ENCODE measurements at regions not wholly inside any gene's neighbourhood (a gene's known extent, or its start where the extent isn't known, plus 50 kb on each side); places are given as distances from the start of the nearest gene placed in this dataset.

GRCh38 chr4:26248647-26249046, 72.2 kb upstream of the RBPJ start:
- H3K9ac ChIP-seq (ENCODE audit: insufficient read depth, low read length, poor library complexity, severe bottlenecking) = no peak overlapping the region
- Mint-ChIP-seq H3K4me3 (no peak overlapping the region), H3K27ac (no peak overlapping the region), H3K4me1 (peaks cover 4% of the 10 kb centered on the region), H3K36me3 (no peaks in the 10 kb centered on the region), H3K9me3 (peaks cover 0 to 3% (median 0%) of the 10 kb centered on the region in 7 donors), H3K27me3 (ENCODE audit: low read depth in 3 of 3) (peaks cover 0 to 2% (median 1%) of the 10 kb centered on the region in 3 donors)
- no peak overlapping the region for H3K4me3 ChIP-seq (replicated peaks in 1 of 3; ENCODE audit: low read depth in 2 of 3, low read length in 3 of 3)
- no peaks in the 10 kb centered on the region for H3K27me3 ChIP-seq (ENCODE audit: control insufficient read depth in 2 of 2, insufficient read depth in 2 of 2, low read length in 2 of 2)
- no peak for DNase-seq
- H3K4me2 ChIP-seq (replicated peaks; ENCODE audit: extremely low read depth, low read length, poor library complexity, severe bottlenecking) = no peak overlapping the region
- intact Hi-C loops (cut with micrococcal nuclease) = no loop called here
- H3K36me3 ChIP-seq (replicated peaks in 1 of 2; ENCODE audit: control insufficient read depth in 1 of 2, insufficient read depth in 2 of 2, low read length in 2 of 2) = no peaks in the 10 kb centered on the region
- peaks cover 0 to 5% of the 10 kb centered on the region in 2 donors for H3K4me1 ChIP-seq (ENCODE audit: control insufficient read depth in 1 of 2, insufficient read depth in 2 of 2, low read length in 2 of 2)
- no peaks in the 10 kb centered on the region for H3K79me2 ChIP-seq (ENCODE audit: insufficient read depth, low read length)
- H2AFZ ChIP-seq (ENCODE audit: insufficient read depth, low read depth, low read length, poor library complexity, severe bottlenecking) = no peak overlapping the region
- H3K9me3 ChIP-seq (replicated peaks in 1 of 2; ENCODE audit: control insufficient read depth in 1 of 2, insufficient read depth in 1 of 2, low read length in 2 of 2) = no peaks in the 10 kb centered on the region
- H4K20me1 ChIP-seq (ENCODE audit: insufficient read depth, low read length) = no peaks in the 10 kb centered on the region
- no peak overlapping the region for H3K27ac ChIP-seq (ENCODE audit: low read depth in 1 of 2, low read length in 2 of 2)
- no peak for TF ChIP-seq CTCF (IDR thresholded peaks at IDR 0.05)

DNA sequence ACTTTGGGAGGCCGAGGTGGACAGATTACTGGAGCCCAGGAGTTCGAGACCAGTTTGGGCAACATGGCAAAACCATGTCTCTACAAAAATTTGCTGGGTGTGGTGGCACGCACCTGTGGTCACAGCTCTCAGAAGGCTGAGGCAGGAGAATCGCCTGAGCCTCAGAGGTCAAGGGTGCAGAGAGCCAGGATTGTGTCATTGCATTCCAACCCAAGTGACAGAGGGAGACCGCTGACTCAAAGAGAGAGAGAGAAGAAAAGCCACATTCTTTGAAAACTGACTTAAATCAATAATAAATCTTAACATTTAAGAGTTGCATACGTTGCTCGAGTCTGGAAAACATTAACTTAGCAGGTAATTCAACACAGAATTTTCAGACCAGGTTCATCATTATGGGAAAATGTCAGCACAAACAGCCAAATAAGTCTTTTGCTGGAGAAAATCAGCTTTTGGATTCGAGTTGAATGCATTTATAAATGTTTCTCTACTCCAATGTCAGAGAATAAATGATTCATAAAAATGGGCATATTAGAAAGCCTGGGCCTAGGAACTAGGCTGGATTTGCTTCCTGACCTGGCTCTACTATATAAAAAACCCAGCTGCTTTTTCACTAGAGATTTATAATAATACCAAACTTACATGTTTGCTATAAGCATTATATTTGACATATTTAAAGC, 68.3 kb upstream of the RBPJ start:
- WGBS (ENCODE audit: insufficient coverage) = 100% methylated on average over 4 of the region's 8 CpGs
- no peak for DNase-seq

More for the DNA sequence above, 68.3 kb upstream of the RBPJ start:
- no peak overlapping the region for H3K4me3 Mint-ChIP-seq
- Histone ChIP-seq H3K79me2 (ENCODE audit: insufficient read depth, low read length) (no peaks in the 10 kb centered on the region), H3K4me1 (ENCODE audit: control insufficient read depth in 1 of 2, insufficient read depth in 2 of 2, low read length in 2 of 2) (peaks cover 10% of the 10 kb centered on the region in 2 donors), H3K27me3 (ENCODE audit: control insufficient read depth in 2 of 2, insufficient read depth in 2 of 2, low read length in 2 of 2) (no peaks in the 10 kb centered on the region), H3K4me2 (replicated peaks; ENCODE audit: extremely low read depth, low read length, poor library complexity, severe bottlenecking) (no peak overlapping the region), H2AFZ (ENCODE audit: insufficient read depth, low read depth, low read length, poor library complexity, severe bottlenecking) (no peak overlapping the region), H3K27ac (ENCODE audit: low read depth in 1 of 2, low read length in 2 of 2) (no peak overlapping the region), H3K36me3 (replicated peaks in 1 of 2; ENCODE audit: control insufficient read depth in 1 of 2, insufficient read depth in 2 of 2, low read length in 2 of 2) (no peaks in the 10 kb centered on the region), H3K9me3 (replicated peaks in 1 of 2; ENCODE audit: control insufficient read depth in 1 of 2, insufficient read depth in 1 of 2, low read length in 2 of 2) (no peaks in the 10 kb centered on the region), H4K20me1 (ENCODE audit: insufficient read depth, low read length) (no peaks in the 10 kb centered on the region), H3K4me3 (replicated peaks in 1 of 3; ENCODE audit: low read depth in 2 of 3, low read length in 3 of 3) (no peak overlapping the region), H3K9ac (ENCODE audit: insufficient read depth, low read length, poor library complexity, severe bottlenecking) (no peak overlapping the region)
- H3K27me3 Mint-ChIP-seq (ENCODE audit: low read depth in 3 of 3) = peaks cover 0 to 2% (median 0%) of the 10 kb centered on the region in 3 donors
- peaks cover 0 to 1% of the 10 kb centered on the region in 2 donors for H3K36me3 Mint-ChIP-seq
- H3K4me1 Mint-ChIP-seq = peaks cover 13% of the 10 kb centered on the region
- H3K27ac Mint-ChIP-seq = no peak overlapping the region
- intact Hi-C loops (cut with micrococcal nuclease) = no loop called here
- H3K9me3 Mint-ChIP-seq = peaks cover 0 to 3% (median 0%) of the 10 kb centered on the region in 7 donors
- no peak for TF ChIP-seq CTCF (IDR thresholded peaks at IDR 0.05)

All from CD14-positive monocyte (primary cell).